ENCODE measurements at regions not wholly inside any gene's neighbourhood (a gene's known extent, or its start where the extent isn't known, plus 50 kb on each side); places are given as distances from the start of the nearest gene placed in this dataset.
"Not testable (repeated sequence)": the region's sequence is repeated elsewhere in the genome, so short reads cannot be mapped to it uniquely, and the experiment has no call there.

DNA sequence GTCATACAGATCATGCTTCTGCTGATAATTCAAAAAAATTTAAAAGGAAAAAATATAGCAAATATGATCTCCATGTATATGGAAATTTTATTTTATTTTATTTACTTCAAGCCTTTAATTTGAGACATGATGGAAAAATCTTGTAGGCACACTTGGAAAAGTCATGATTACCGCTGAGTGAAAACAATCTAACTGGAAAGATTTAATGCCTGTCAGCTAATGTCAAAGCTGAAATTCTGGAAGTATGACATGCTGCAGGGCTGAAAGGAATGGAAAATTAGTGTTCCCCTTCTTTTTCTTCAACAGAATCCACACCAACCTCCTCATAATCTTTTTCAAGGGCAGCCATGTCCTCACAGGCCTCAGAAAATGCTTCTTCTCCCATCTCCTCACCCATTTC, 58.2 kb downstream of the RPRM start:
- no peak for DNase-seq (ENCODE audit: low read depth in 2 of 2)

- DNase-seq (ENCODE audit: low read depth in 2 of 2): no peak
Measured at GRCh38 chr2:153417077-153417476, 61.5 kb downstream of the RPRM start.

- DNase-seq (ENCODE audit: low read depth in 2 of 2): no peak
Measured at GRCh38 chr2:153416071-153416470, 62.5 kb downstream of the RPRM start.

- no peak for DNase-seq (ENCODE audit: low read depth in 2 of 2)
Measured at GRCh38 chr2:153408710-153409385, 69.7 kb downstream of the RPRM start.

- no peak for DNase-seq (ENCODE audit: low read depth in 2 of 2)
Measured at GRCh38 chr2:153405196-153405595, 73.4 kb downstream of the RPRM start.

DNA sequence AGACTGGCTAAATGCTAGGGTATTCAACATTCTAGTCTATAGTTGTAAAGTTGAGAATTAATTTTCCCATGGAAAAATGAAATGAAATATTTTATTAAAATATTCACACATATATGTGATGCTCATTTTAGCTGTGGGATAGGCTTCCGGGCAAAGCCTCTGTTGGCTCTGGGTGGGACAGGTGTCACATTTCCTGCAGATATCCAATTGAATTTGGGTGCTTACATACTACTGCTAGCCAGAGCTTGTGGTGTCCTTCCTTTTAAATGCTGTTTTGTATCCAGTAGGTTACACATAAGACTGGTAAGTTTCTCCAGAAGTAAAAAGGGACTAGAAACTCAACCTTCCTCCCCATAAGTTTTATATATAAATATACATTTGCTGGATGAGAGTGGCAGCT, 73.8 kb downstream of the RPRM start:
- no peak for DNase-seq (ENCODE audit: low read depth in 2 of 2)

GRCh38 chr2:153403940-153404339, 74.6 kb downstream of the RPRM start:
- DNase-seq (ENCODE audit: low read depth in 2 of 2): no peak

- not testable (repeated sequence) for DNase-seq (ENCODE audit: low read depth in 2 of 2)
Measured at GRCh38 chr2:153403352-153403751, 75.2 kb downstream of the RPRM start.

DNA sequence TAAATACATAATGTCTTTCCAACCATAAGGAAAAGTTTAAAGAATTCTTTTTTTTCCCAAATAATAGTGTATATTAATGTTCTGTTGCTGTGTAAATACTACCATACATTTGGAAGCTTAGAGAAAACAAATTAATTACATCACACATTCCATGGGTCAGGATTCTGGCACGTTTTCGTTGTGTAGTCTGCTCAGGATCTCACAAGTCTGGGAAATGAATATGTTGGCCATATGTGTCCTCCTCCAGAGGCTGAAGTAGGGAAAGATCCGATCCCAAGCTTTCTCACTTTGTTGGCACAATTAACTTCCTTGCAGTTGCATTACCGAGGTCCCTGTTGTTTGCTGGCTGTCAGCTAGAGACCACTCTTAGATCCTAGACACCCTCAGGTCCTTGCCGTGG, 83.9 kb downstream of the RPRM start:
- DNase-seq (ENCODE audit: low read depth in 2 of 2): no peak

DNA sequence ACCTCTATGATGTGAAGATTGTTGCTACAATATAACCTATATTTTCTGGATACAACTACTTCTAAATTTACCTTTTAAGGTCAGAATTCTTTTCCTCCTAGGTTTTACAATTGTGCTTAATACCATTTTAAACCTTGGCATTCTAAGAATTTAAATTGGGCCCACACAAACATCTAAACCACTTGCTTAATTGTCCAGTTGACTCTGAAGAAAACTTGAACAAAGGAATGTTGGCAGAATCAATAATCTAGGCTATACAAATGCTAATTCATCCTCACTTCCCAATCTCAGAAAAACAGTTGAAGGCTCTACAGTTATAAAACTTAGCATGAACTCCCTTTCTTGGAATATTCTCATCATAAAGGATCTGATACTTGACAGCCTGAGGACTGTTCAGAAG, 84.3 kb downstream of the RPRM start:
- DNase-seq (ENCODE audit: low read depth in 2 of 2): no peak

DNA sequence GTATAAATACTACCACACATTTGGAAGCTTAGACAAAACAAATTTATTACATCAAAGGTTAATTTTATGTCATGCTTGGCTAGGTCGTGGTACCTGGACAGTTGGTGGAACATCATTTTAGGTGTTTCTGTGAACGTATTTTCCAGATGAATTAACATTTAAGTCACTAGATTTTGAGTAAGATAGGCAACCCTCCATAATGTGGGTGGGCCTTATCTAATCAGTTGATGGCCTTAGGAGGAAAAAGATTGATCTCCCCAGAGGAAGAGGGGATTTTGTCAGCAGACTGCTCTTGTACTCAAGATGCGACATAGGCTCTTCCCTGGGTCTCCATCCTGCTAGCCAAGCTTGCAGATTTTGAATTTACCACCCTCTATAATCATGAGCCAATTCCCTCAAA, 85.0 kb downstream of the RPRM start:
- no peak for DNase-seq (ENCODE audit: low read depth in 2 of 2)

GRCh38 chr2:153391131-153391530, 87.4 kb downstream of the RPRM start:
- DNase-seq (ENCODE audit: low read depth in 2 of 2): no peak

GRCh38 chr2:153388246-153388645, 90.3 kb downstream of the RPRM start:
- DNase-seq (ENCODE audit: low read depth in 2 of 2): no peak

- no peak for DNase-seq (ENCODE audit: low read depth in 2 of 2)
Measured at GRCh38 chr2:153387203-153387602, 91.4 kb downstream of the RPRM start.

DNA sequence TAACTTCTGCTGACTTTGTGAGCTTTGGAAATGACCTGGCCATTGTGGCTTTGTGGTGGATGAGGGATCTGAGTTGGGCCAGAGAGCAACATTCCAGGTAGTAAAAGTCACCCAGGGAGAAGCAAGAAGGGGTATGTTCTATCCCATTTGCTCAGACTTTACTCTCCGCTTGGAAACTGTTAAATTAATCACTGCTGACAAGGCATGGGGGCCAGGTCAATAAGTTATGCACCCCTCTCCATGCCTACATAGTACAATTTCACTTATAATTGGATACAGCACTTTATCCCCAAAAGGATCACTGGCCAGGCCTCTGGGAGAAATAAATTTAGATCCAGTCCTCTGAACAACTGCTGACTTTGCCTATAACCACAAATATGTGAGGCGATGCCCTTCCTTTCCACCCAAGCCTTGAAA, 92.1 kb downstream of the RPRM start:
- no peak for DNase-seq (ENCODE audit: low read depth in 2 of 2)

DNA sequence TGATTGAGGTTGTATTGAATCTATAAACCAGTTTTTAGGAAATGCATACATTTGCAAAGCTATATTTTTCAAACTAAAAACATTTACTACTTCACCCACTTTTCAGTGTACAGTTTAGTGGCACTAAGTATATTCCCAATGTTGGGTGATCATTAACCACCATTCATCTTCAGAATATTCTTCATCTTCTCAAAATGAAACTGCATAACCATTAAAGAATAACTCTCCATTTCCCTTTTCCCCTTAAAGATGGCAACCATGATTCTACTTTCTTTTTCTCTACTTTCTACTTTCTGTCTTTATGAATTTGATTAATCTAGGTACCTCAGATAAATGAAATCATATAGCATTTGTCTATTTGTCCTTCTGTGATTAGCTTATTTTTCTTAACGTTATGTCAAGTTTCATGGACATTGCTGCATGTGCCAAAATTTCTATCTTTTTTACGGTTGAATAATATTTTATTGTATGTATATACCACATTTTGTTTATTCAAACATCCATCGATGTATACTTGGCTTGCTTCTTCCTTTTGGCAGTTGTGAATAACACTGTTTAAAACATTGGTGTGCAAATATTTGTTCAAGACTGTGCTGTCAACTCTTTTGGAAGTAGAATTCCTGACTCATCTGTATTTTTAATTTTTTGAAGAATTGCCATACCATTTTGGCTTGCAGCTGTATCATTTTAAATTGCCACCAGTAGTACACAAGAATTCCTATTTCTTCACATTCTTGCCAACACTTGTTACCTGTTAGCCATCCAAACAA, 104.9 kb downstream of the RPRM start:
- DNase-seq (ENCODE audit: low read depth in 2 of 2): no peak

GRCh38 chr2:153360239-153360638, 118.3 kb downstream of the RPRM start:
- no peak for DNase-seq (ENCODE audit: low read depth in 2 of 2)

DNA sequence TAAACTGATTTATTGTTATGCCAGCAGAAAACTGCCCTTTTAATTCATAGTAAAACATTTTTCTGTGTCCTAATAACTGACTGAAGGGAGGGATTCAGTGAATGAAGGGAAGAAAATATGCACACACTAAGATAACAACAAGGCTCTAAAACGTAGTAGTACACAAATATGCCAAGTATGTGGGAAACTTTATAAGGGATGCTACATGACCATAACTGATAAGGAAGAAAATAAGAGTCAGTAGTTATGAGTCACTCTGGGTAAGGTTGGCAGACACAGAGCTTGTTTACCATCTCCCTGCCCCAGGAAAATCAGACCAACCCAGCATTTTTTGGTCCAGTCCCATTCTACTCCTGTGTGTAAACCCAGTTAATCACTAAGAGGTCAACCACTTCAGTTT, 124.2 kb downstream of the RPRM start:
- DNase-seq (ENCODE audit: low read depth in 2 of 2): no peak

- DNase-seq (ENCODE audit: low read depth in 2 of 2): no peak
Measured at GRCh38 chr2:153349603-153350002, 129.0 kb downstream of the RPRM start.

DNA sequence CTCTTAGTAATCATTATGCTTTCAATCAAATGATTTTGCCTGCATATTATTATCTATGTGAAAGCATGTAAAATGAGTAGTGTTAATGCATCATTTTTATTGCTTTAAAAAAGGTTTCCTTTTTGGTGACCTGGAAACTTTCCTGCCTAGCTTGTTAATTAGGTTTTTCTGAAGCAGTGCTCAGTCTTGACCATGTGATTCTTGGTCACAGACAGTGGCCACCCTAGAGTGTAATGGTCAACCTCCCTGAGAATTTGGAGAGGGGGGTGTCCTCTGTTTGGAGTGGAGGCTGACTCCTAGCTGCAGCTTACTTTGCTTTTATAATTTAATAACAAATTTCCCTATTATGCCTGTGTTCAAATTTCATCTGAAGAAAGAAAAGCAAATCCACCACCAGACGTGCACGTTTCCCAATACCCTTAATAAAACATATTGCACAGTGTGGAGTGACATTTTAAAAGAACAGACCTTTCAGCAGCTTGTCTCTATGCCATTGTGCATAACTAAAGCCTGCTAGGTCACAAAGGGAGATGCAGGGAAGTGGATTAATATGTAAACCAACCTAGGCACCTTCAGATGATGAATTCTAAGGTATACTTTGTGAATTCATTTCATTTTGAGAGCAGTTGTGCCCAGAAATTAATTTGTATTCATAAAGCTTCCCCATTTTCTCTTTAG, 130.6 kb downstream of the RPRM start:
- DNase-seq (ENCODE audit: low read depth in 2 of 2): no peak

- no peak for DNase-seq (ENCODE audit: low read depth in 2 of 2)
Measured at GRCh38 chr2:153320879-153321278, 157.7 kb downstream of the RPRM start.

- DNase-seq (ENCODE audit: low read depth in 2 of 2): no peak
Measured at GRCh38 chr2:153311432-153311831, 167.1 kb downstream of the RPRM start.

DNA sequence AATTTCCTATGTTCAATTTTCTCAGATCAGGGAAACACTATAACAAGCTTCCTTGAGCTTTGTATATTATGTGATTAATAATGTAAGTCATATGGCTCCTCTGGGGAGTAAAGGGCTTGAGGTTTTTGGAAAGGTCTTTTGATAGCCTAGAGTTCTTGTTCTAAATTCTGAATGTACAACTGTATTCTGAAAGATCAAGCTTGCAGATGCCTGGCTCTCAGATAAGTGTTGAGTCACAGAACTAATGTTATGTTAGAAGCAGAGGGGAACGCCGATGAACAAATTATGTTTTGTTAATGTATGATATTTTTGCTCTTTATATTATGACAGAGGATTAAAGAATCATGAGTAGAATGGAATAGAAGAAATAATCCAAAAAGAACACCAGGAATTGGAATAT, 170.1 kb downstream of the RPRM start:
- DNase-seq (ENCODE audit: low read depth in 2 of 2): no peak
